Ascending aorta (tissue), 2 donors: ENCODE measurements at regions not wholly inside any gene's neighbourhood (a gene's known extent, or its start where the extent isn't known, plus 50 kb on each side); places are given as distances from the start of the nearest gene placed in this dataset.

Source experiments
- DNase-seq, 2 donors: peaks; one replicate each; pipeline ENCODE4 v3.0.0-alpha.2; 2019; ENCODE audit warnings: low spot score in 2 of 2
- H3K27ac ChIP-seq, 2 donors: fragments of 200-600 bp; sonication (generic); one replicate each; pipeline ENCODE4 v1.5.1; 2016 to 2017; ENCODE audit warnings: mild to moderate bottlenecking in 1 of 2
- H3K27me3 ChIP-seq: fragments of 200-600 bp; sonication (generic); one replicate; pipeline ENCODE4 v1.5.1; 2017
- H3K36me3 ChIP-seq, 2 donors: fragments of 200-600 bp; sonication (generic); one replicate each; pipeline ENCODE4 v1.5.1; 2016
- H3K4me1 ChIP-seq, 2 donors: fragments of 200-600 bp; sonication (generic); one replicate each; pipeline ENCODE4 v1.5.1; 2016 to 2017; ENCODE audit warnings: mild to moderate bottlenecking in 1 of 2
- H3K4me3 ChIP-seq, 2 donors: fragments of 200-600 bp; sonication (generic); one replicate each; pipeline ENCODE4 v1.5.1; 2016 to 2017; ENCODE audit warnings: mild to moderate bottlenecking in 1 of 2
- H3K9me3 ChIP-seq, 2 donors: fragments of 200-600 bp; sonication (generic); one replicate each; pipeline ENCODE4 v1.5.1; 2016
- intact Hi-C: fragments of 100-400 bp; cut with DNase I; formaldehyde crosslinking; loops from one replicate; pipeline ENCODE4 v1.15.1; 2023
- TF ChIP-seq, protein P1 (sequence below), 3 experiments: fragments of 200-600 bp in 2 of 3; fragments of 450-650 bp in 1 of 3; sonication (generic) in 2 of 3; IDR thresholded peaks; one replicate each; pipeline ENCODE4 v1.5.1; 2016 to 2019; ENCODE audit warnings: antibody characterized with exemption in 3 of 3, mild to moderate bottlenecking in 1 of 3, moderate library complexity in 1 of 3

DNA sequence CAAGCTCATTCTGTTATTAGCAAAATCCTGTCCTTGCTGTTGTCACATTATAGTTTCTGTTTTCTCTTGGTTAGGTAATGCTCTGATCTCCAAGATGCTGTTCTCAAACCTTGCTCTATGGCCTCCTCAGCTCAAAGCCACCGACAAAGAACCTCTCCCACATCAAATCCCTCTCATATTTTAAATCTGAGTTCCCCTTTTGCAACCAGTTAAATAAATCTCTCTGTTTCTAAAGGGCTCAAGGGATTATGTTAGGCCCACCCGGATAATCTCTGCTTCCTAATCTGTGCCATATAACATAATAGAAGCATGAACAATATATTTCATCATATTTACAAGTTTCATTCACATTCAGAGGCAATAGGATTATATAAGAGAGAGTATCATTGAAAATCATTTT lies 286.0 kb downstream of the CYLC2 start:
- Histone ChIP-seq H3K4me1 (no peaks in the 10 kb centered on the region), H3K36me3 (no peaks in the 10 kb centered on the region), H3K27me3 (no peaks in the 10 kb centered on the region), H3K9me3 (no peaks in the 10 kb centered on the region), H3K27ac (no peak overlapping the region), H3K4me3 (no peak overlapping the region)
- no peak for DNase-seq
- intact Hi-C loops, result no loop called here
- TF ChIP-seq, protein P1, sequence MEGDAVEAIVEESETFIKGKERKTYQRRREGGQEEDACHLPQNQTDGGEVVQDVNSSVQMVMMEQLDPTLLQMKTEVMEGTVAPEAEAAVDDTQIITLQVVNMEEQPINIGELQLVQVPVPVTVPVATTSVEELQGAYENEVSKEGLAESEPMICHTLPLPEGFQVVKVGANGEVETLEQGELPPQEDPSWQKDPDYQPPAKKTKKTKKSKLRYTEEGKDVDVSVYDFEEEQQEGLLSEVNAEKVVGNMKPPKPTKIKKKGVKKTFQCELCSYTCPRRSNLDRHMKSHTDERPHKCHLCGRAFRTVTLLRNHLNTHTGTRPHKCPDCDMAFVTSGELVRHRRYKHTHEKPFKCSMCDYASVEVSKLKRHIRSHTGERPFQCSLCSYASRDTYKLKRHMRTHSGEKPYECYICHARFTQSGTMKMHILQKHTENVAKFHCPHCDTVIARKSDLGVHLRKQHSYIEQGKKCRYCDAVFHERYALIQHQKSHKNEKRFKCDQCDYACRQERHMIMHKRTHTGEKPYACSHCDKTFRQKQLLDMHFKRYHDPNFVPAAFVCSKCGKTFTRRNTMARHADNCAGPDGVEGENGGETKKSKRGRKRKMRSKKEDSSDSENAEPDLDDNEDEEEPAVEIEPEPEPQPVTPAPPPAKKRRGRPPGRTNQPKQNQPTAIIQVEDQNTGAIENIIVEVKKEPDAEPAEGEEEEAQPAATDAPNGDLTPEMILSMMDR (IDR thresholded peaks at IDR 0.05), result no peak

DNA sequence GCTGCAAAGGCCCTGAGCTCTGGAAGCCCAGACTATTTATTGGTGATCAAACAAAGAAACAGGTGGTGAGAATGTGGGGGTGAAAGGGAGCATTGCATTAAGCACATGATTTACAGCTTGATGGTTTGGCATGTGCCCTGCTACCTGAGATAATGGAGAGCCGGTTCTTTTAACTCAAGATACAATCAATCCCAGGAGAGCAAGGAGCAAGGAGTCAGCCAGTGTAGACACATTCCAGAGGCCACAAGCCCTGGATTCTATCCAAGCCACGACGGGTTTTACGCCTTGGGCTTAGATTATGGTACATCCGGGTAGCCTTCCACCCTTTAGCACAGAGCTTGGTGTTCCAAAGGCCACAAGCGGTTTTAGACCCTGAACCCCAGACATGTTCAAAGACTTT lies 292.2 kb downstream of the CYLC2 start:
- TF ChIP-seq, protein P1 (IDR thresholded peaks at IDR 0.05), result no peak
- H3K27me3 ChIP-seq, result no peaks in the 10 kb centered on the region
- H3K4me1 ChIP-seq, result no peaks in the 10 kb centered on the region
- no peaks in the 10 kb centered on the region for H3K9me3 ChIP-seq
- H3K36me3 ChIP-seq, result no peaks in the 10 kb centered on the region
- intact Hi-C loops, result no loop called here
- H3K4me3 ChIP-seq, result no peak overlapping the region
- DNase-seq, result no peak
- no peak overlapping the region for H3K27ac ChIP-seq

DNA sequence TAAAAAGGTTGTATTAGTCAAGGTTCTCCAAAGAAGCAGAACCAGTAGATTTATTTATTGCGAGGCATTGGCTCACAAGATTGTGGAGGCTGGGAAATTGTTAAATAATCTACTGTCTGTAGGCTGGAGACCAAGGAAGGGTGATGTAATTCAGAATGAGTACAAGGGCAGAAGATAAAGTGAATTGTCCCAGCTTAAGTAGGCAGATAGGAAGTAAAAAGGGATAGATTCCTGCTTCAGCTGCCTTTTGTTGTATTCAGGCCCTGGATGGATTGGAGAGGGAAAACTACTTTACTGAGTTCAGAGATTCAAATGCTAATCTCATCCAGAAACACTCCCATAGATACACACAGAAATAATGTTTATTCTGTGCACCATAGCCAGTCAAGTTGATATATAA lies 301.1 kb downstream of the CYLC2 start:
- intact Hi-C loops, result no loop called here
- TF ChIP-seq, protein P1 (IDR thresholded peaks at IDR 0.05), result no peak
- no peak for DNase-seq

DNA sequence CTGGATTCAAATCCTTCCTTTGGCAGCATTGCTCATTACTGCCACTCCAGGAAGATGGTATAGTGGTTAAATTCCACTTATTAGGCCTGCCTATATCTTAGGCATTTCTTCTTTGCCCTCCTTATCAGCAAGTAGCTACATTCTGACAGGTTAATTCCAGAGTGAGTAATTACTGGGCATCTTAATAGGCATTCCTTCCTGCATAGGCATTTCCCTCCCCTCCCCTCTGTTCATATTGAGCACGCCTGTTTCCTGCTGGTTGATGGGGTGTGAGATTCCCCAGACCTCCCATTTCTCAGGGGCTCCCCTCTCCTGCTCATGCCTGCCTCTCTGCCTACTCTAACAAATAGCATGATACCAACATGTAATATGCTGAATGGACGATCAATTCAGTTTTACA lies 305.9 kb downstream of the CYLC2 start:
- Histone ChIP-seq H3K27ac (no peak overlapping the region), H3K4me1 (no peaks in the 10 kb centered on the region), H3K36me3 (no peaks in the 10 kb centered on the region), H3K27me3 (no peaks in the 10 kb centered on the region), H3K9me3 (no peaks in the 10 kb centered on the region), H3K4me3 (no peak overlapping the region)
- intact Hi-C loops, result no loop called here
- TF ChIP-seq, protein P1 (IDR thresholded peaks at IDR 0.05), result no peak
- DNase-seq, result no peak

More for the DNA sequence above, 301.1 kb downstream of the CYLC2 start:
- no peaks in the 10 kb centered on the region for H3K4me1 ChIP-seq
- no peaks in the 10 kb centered on the region for H3K36me3 ChIP-seq
- H3K27ac ChIP-seq, result no peak overlapping the region
- H3K4me3 ChIP-seq, result no peak overlapping the region
- H3K9me3 ChIP-seq, result no peaks in the 10 kb centered on the region
- H3K27me3 ChIP-seq, result no peaks in the 10 kb centered on the region

DNA sequence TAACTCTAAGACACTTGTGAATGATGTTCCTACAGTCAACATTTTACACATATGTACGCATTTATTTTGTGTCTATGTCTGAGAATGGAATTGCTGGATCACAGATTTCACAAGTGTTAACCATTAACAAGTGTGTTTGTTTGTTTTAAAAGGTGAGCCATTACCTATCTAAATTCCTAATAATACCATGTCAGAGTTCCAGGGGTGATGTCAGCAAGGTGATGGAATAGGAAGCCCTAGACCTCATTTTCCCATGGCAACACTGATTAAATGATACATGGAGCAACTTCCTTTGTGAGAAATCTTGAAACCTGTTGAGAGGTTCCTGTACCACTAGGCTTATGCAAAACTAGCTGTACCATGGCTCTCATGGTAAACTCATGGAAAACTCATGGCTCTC lies 309.7 kb downstream of the CYLC2 start:
- TF ChIP-seq, protein P1 (IDR thresholded peaks at IDR 0.05), result no peak
- no peak overlapping the region for H3K4me3 ChIP-seq
- no peaks in the 10 kb centered on the region for H3K36me3 ChIP-seq
- H3K4me1 ChIP-seq, result no peaks in the 10 kb centered on the region
- no peak overlapping the region for H3K27ac ChIP-seq
- H3K9me3 ChIP-seq, result no peaks in the 10 kb centered on the region
- no peaks in the 10 kb centered on the region for H3K27me3 ChIP-seq
- no peak for DNase-seq
- intact Hi-C loops, result no loop called here

DNA sequence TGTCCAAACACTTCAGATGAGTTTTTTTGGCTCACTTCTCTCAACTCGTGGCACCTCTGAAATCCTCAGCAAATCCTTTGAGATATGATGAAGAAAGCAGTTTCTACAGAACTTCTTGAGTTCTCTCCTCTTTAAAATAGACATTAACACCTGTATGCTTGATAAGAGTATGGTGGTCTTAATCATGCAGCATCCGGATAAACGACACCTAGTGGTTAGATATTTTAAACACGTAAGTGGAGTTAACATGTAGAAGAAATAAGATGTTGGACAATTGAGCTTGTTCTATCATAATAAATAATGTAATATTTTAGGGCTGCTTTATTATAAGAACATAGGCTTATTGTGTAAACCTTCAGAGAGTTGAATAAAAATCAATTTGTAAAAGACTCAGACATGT lies 324.8 kb downstream of the CYLC2 start:
- Histone ChIP-seq H3K27ac (no peak overlapping the region), H3K36me3 (no peaks in the 10 kb centered on the region), H3K4me3 (no peak overlapping the region), H3K4me1 (no peaks in the 10 kb centered on the region), H3K27me3 (no peaks in the 10 kb centered on the region), H3K9me3 (no peaks in the 10 kb centered on the region)
- intact Hi-C loops, result no loop called here
- no peak for DNase-seq
- TF ChIP-seq, protein P1 (IDR thresholded peaks at IDR 0.05), result no peak
